ENCODE measurements at regions not wholly inside any gene's neighbourhood (a gene's known extent, or its start where the extent isn't known, plus 50 kb on each side); places are given as distances from the start of the nearest gene placed in this dataset.

- TF ChIP-seq CTCF (IDR thresholded peaks at IDR 0.05) (no peak), POLR2A (IDR thresholded peaks at IDR 0.05) (no peak)
Measured at GRCh38 chr7:109782806-109783205, 1213.1 kb downstream of the DNAJB9 start.

Measured in right lobe of liver (tissue), 4 donors.